NB4 (cell line): ENCODE measurements at regions not wholly inside any gene's neighbourhood (a gene's known extent, or its start where the extent isn't known, plus 50 kb on each side); places are given as distances from the start of the nearest gene placed in this dataset.

ENCODE experiments used
- DNase-seq: peaks from one replicate; pipeline ENCODE4 v3.0.0; 2010; ENCODE audit warnings: low read depth
- H3K4me3 ChIP-seq: one replicate; pipeline ENCODE4 v1.5.1; 2011; ENCODE audit warnings: mild to moderate bottlenecking, low read depth, low read length, moderate library complexity
- CTCF ChIP-seq: IDR thresholded peaks from one replicate; pipeline ENCODE4 v1.5.1; 2012; ENCODE audit warnings: low read depth, low read length
- MAX ChIP-seq: IDR thresholded peaks from 2 replicates; pipeline ENCODE4 v1.6.1; 2011; ENCODE audit warnings: low read depth, low read length
- MYC ChIP-seq: IDR thresholded peaks from 2 replicates; pipeline ENCODE4 v1.6.1; 2011; ENCODE audit warnings: low read depth, low read length
- POLR2A ChIP-seq: IDR thresholded peaks from 2 replicates; pipeline ENCODE4 v1.6.1; 2011; ENCODE audit warnings: mild to moderate bottlenecking; ENCODE audit not compliant: insufficient read length; ENCODE audit errors: extremely low read depth

- no peak overlapping the region for H3K4me3 ChIP-seq
- DNase-seq: no peak
- TF ChIP-seq POLR2A (no peak), MAX (no peak), MYC (no peak), CTCF (no peak)
Measured at GRCh38 chr10:20998036-20998435, 100.9 kb upstream of the NEBL start.

- no peak for DNase-seq
- TF ChIP-seq MYC: no peak
- no peak for TF ChIP-seq MAX
- no peak for TF ChIP-seq POLR2A
- no peak for TF ChIP-seq CTCF
- no peak overlapping the region for H3K4me3 ChIP-seq
Measured at GRCh38 chr10:20995123-20995987, 98.2 kb upstream of the NEBL start.

DNA sequence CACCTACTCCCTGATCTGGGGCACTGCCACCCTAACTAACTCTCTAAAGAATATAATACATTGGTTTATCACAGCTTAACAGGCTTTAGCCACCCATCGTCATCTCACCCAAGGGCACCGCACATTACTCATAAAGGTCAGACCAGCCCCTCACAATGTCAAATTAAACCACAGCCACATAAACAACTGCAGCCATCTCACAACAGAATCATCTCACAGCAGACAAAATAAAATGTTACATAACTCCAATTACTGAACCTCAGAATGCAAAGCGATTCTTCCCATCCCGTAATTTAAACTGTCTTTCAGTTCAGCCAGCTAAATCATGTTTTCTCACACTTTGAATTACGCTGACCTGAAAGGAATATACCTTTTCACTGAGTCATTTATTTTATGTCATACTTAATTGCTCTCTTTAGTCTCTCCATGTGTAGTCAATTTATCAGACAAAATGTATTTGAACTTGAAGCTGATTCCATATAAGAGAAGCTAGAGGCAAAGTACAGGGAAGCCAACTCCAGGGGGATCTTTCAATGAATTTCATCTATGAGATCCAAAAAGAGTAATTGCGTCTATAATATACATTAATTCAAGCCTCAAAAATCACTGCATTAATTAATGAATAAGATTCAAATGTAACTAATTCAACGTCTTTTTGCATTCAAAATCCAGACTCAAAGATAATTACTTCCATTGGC, 96.9 kb upstream of the NEBL start:
- DNase-seq: no peak
- no peak overlapping the region for H3K4me3 ChIP-seq

GRCh38 chr10:20993389-20993788, 96.3 kb upstream of the NEBL start:
- DNase-seq: no peak
- H3K4me3 ChIP-seq: no peak overlapping the region
- no peak for TF ChIP-seq MYC
- no peak for TF ChIP-seq MAX
- no peak for TF ChIP-seq CTCF
- TF ChIP-seq POLR2A: no peak

More for the DNA sequence above, 96.9 kb upstream of the NEBL start:
- TF ChIP-seq POLR2A: no peak
- TF ChIP-seq MYC: no peak
- no peak for TF ChIP-seq MAX
- TF ChIP-seq CTCF: no peak

- no peak for DNase-seq
- TF ChIP-seq POLR2A (no peak), MYC (no peak), CTCF (no peak), MAX (no peak)
- no peak overlapping the region for H3K4me3 ChIP-seq
Measured at GRCh38 chr10:20991526-20991925, 94.4 kb upstream of the NEBL start.
